PC-3 (cell line): ENCODE measurements at regions not wholly inside any gene's neighbourhood (a gene's known extent, or its start where the extent isn't known, plus 50 kb on each side); places are given as distances from the start of the nearest gene placed in this dataset.

Experiments used
- ATAC-seq: fragments of 200-7000 bp; cut with Tn5 transposase; 2 replicates; pipeline ENCODE4 v1.9.1; 2020; ENCODE audit warnings: mild to moderate bottlenecking, moderate library complexity
- BruUV-seq: library from RNA; stranded (reverse); fragments of 400-500 nt; replicated peaks from 2 replicates; lab custom pipeline; 2021; lab: Mats Ljungman, UMichigan
- CTCF ChIA-PET: fragments of 300-600 bp; sonication (Branson Sonifier 250); formaldehyde crosslinking; loops from one replicate; lab custom pipeline; 2022; ENCODE audit warnings: antibody characterized with exemption; lab: Charles Lee
- POLR2A ChIA-PET: fragments of 300-600 bp; sonication (Branson Sonifier 250); formaldehyde crosslinking; loops from one replicate; lab custom pipeline; 2022; ENCODE audit warnings: antibody characterized with exemption; ENCODE audit not compliant: unreplicated experiment; lab: Charles Lee
- DNase-seq: peaks from one replicate; pipeline ENCODE4 v3.0.0-alpha.2; 2015
- H2AFZ ChIP-seq: fragments of 300-600 bp; sonication (generic); 2 replicates; pipeline ENCODE4 v1.6.0; 2016; ENCODE audit warnings: antibody characterized with exemption, low read length
- H3F3A ChIP-seq: fragments of 300-600 bp; sonication (generic); one replicate; pipeline ENCODE4 v1.6.0; 2017; ENCODE audit warnings: antibody characterized with exemption, low read length, control low read depth, mild to moderate bottlenecking; ENCODE audit not compliant: unreplicated experiment
- H3K27ac ChIP-seq: fragments of 300-600 bp; sonication (generic); 2 replicates; pipeline ENCODE4 v1.5.1; 2016; ENCODE audit warnings: mild to moderate bottlenecking, low read length
- H3K27me3 ChIP-seq: fragments of 300-600 bp; sonication (generic); 2 replicates; pipeline ENCODE4 v1.6.1; 2016; ENCODE audit warnings: low read length, mixed read lengths
- H3K36me3 ChIP-seq: fragments of 300-600 bp; sonication (generic); 2 replicates; pipeline ENCODE4 v1.6.1; 2016; ENCODE audit warnings: low read depth, mixed run types, low read length, mixed read lengths
- H3K4me1 ChIP-seq: fragments of 300-600 bp; sonication (generic); 2 replicates; pipeline ENCODE4 v1.5.1; 2016; ENCODE audit warnings: low read length; ENCODE audit not compliant: insufficient read depth
- H3K4me2 ChIP-seq: fragments of 300-600 bp; sonication (generic); 2 replicates; pipeline ENCODE4 v1.6.0; 2016; ENCODE audit warnings: low read length
- H3K4me3 ChIP-seq: fragments of 300-600 bp; sonication (generic); 2 replicates; pipeline ENCODE4 v1.5.1; 2016; ENCODE audit warnings: mild to moderate bottlenecking, low read length, mixed read lengths
- H3K79me2 ChIP-seq: fragments of 300-600 bp; sonication (generic); 2 replicates; pipeline ENCODE4 v1.6.1; 2017; ENCODE audit warnings: low read length, mixed read lengths
- H3K9ac ChIP-seq: fragments of 300-600 bp; sonication (generic); 2 replicates; pipeline ENCODE4 v1.6.0; 2016; ENCODE audit warnings: mild to moderate bottlenecking, low read length
- H3K9me2 ChIP-seq: fragments of 300-600 bp; sonication (generic); replicated peaks from 2 replicates; pipeline ENCODE4 v1.6.1; 2016; ENCODE audit warnings: mixed run types, low read length, mixed read lengths
- H3K9me3 ChIP-seq: fragments of 300-600 bp; sonication (generic); 2 replicates; pipeline ENCODE4 v1.6.1; 2016; ENCODE audit warnings: low read length, mixed read lengths
- H4K20me1 ChIP-seq: fragments of 300-600 bp; sonication (generic); 2 replicates; pipeline ENCODE4 v1.6.1; 2016; ENCODE audit warnings: low read length, mixed read lengths
- EZH2 ChIP-seq: fragments of 300-600 bp; sonication (generic); IDR thresholded peaks from one replicate; pipeline ENCODE4 v1.6.1; 2017; ENCODE audit warnings: antibody characterized with exemption, mild to moderate bottlenecking, low read length; ENCODE audit not compliant: unreplicated experiment
- EZH2phosphoT487 ChIP-seq: fragments of 300-600 bp; sonication (generic); IDR thresholded peaks from 2 replicates; pipeline ENCODE4 v1.6.1; 2018; ENCODE audit warnings: mild to moderate bottlenecking, antibody characterized with exemption, low read length, borderline replicate concordance
- intact Hi-C: fragments of 100-400 bp; cut with micrococcal nuclease; formaldehyde crosslinking; loops from 2 replicates; pipeline ENCODE4 v1.9.0; 2023
- TF ChIP-seq, protein P1 (sequence below): fragments of 300-600 bp; sonication (generic); conservative IDR thresholded peaks from 2 replicates; pipeline ENCODE4 v1.5.1; 2017; ENCODE audit warnings: antibody characterized with exemption, low read depth, mild to moderate bottlenecking, low read length

- Histone ChIP-seq H4K20me1 (no peaks in the 10 kb centered on the region), H3K9me3 (no peaks in the 10 kb centered on the region), H3K9me2 (0 out of 2 replicates have a peak, but pooled peaks cover 2% of the 10 kb centered on the region), H3K4me3 (peak overlapping the region; percentile 61), H3K9ac (peak overlapping the region; percentile 10; the same call in 1 of the 2 replicates), H3K27me3 (no peaks in the 10 kb centered on the region), H3K36me3 (no peaks in the 10 kb centered on the region), H3K79me2 (no peaks in the 10 kb centered on the region), H3F3A (peaks cover 5% of the 10 kb centered on the region), H3K4me1 (peaks cover 88% of the 10 kb centered on the region), H3K27ac (peak overlapping the region; percentile 82), H3K4me2 (peak overlapping the region; percentile 86), H2AFZ (peak overlapping the region; percentile 62; the same call in 1 of the 2 replicates)
- ATAC-seq (peak; percentile 60), DNase-seq (peak; percentile 97)
- CTCF ChIA-PET = interaction anchor here (1.2 kb wide), 1 partner anchor 173 kb away, joined by 3 read pairs; no protein-coding TSS in a partner anchor
- no TSS peak for BruUV-seq
- TF ChIP-seq EZH2phosphoT487 (no peak), EZH2 (no peak)
- TF ChIP-seq, protein P1, sequence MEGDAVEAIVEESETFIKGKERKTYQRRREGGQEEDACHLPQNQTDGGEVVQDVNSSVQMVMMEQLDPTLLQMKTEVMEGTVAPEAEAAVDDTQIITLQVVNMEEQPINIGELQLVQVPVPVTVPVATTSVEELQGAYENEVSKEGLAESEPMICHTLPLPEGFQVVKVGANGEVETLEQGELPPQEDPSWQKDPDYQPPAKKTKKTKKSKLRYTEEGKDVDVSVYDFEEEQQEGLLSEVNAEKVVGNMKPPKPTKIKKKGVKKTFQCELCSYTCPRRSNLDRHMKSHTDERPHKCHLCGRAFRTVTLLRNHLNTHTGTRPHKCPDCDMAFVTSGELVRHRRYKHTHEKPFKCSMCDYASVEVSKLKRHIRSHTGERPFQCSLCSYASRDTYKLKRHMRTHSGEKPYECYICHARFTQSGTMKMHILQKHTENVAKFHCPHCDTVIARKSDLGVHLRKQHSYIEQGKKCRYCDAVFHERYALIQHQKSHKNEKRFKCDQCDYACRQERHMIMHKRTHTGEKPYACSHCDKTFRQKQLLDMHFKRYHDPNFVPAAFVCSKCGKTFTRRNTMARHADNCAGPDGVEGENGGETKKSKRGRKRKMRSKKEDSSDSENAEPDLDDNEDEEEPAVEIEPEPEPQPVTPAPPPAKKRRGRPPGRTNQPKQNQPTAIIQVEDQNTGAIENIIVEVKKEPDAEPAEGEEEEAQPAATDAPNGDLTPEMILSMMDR = no peak
- POLR2A ChIA-PET = interaction anchor here (0.6 to 0.7 kb wide), 3 partner anchors 85 to 173 kb away, joined by 3 to 5 read pairs (median 4); no protein-coding TSS in a partner anchor
- intact Hi-C loops = loop anchor here (2.0 kb wide), 3 partner anchors 14 to 100 kb away; no protein-coding TSS in a partner anchor
Measured at GRCh38 chr15:29920515-29920914, 98.2 kb upstream of the TJP1 start.

GRCh38 chr15:29919380-29919881 lies 97.2 kb upstream of the TJP1 start:
- Histone ChIP-seq H3K9me3 (no peaks in the 10 kb centered on the region), H3K9ac (no peak overlapping the region), H3K4me3 (no peak overlapping the region), H3K27ac (no peak overlapping the region), H3K4me1 (peaks cover 79% of the 10 kb centered on the region), H4K20me1 (no peaks in the 10 kb centered on the region), H3K4me2 (peak overlapping the region; percentile 86; the same call in 1 of the 2 replicates), H3K79me2 (no peaks in the 10 kb centered on the region), H2AFZ (no peak overlapping the region), H3K27me3 (no peaks in the 10 kb centered on the region), H3K36me3 (no peaks in the 10 kb centered on the region), H3K9me2 (0 out of 2 replicates have a peak, but pooled peaks cover 2% of the 10 kb centered on the region), H3F3A (peaks cover 5% of the 10 kb centered on the region)
- POLR2A ChIA-PET = no interaction called here
- BruUV-seq = no TSS peak
- intact Hi-C loops = no loop called here
- CTCF ChIA-PET = no interaction called here
- no peak for TF ChIP-seq EZH2
- ATAC-seq (no peak), DNase-seq (no peak)

DNA sequence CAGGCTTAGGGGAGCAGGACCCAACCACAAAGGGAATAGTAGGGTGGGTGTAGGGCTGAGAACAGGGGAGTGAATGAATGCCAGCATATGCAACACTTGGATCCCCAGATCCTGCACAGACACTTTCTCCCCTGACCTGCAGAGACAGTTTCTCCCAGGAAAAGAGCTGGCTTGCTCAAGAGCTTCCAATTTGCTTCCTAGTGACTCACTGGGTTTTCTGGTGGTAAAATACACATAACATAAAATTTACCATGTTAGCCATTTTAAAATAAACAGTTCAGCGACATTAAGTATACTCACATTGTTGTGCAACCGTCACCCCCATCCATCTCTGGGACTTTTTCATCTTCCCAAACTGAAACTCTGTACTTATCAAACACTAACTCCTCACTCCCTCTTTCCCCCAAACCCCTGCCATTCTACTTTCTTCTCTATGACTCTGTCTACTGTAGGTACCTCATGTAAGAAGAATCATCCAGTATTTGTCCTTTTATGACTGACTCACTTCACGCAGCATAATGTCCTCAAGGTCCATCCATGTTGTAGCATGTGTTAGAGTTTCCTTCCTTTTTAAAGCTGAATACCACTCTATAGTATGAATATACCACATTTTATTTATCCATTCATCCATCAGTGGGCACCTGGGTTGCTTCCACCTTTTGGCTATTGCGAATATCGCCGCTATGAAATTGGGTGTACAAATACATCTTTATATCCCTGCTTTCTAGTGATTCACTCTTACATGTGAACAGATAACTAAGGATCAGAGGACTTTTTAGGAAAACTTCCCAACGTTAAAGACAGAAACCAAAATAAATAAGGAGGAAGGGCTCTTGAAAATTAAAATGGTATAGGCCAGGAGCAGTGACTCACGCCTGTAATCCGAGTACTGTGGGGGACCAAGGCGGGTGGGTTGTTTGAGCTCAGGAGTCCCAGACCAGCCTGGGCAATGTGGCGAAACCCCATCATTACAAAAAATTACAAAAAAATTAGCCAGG lies 95.6 kb upstream of the TJP1 start:
- POLR2A ChIA-PET = interaction anchor here (0.6 kb wide), 1 partner anchor 98 kb away, joined by 4 read pairs; no protein-coding TSS in a partner anchor

More for the DNA sequence above, 95.6 kb upstream of the TJP1 start:
- DNase-seq (peak; percentile 84), ATAC-seq (peak; percentile 65)
- Histone ChIP-seq H3K27ac (peak overlapping the region; percentile 86), H4K20me1 (no peaks in the 10 kb centered on the region), H3F3A (peaks cover 5% of the 10 kb centered on the region), H3K9me2 (0 out of 2 replicates have a peak, but pooled peaks cover 2% of the 10 kb centered on the region), H3K4me3 (peak overlapping the region; percentile 21; the same call in 1 of the 2 replicates), H3K79me2 (no peaks in the 10 kb centered on the region), H3K9ac (peak overlapping the region; percentile 38), H3K27me3 (no peaks in the 10 kb centered on the region), H3K9me3 (no peaks in the 10 kb centered on the region), H2AFZ (peak overlapping the region; percentile 45), H3K4me2 (peak overlapping the region; percentile 65), H3K36me3 (no peaks in the 10 kb centered on the region), H3K4me1 (peaks cover 64% of the 10 kb centered on the region)
- intact Hi-C loops = no loop called here
- no TSS peak for BruUV-seq
- CTCF ChIA-PET = interaction anchor here (0.6 to 1.0 kb wide), 4 partner anchors 8 to 170 kb away, joined by 3 to 6 read pairs (median 3); no protein-coding TSS in a partner anchor
- TF ChIP-seq EZH2phosphoT487 (no peak), EZH2 (no peak)
- TF ChIP-seq, protein P1 = no peak
